ENCODE measurements at regions not wholly inside any gene's neighbourhood (a gene's known extent, or its start where the extent isn't known, plus 50 kb on each side); places are given as distances from the start of the nearest gene placed in this dataset.
"Not testable (repeated sequence)": the region's sequence is repeated elsewhere in the genome, so short reads cannot be mapped to it uniquely, and the experiment has no call there.

DNA sequence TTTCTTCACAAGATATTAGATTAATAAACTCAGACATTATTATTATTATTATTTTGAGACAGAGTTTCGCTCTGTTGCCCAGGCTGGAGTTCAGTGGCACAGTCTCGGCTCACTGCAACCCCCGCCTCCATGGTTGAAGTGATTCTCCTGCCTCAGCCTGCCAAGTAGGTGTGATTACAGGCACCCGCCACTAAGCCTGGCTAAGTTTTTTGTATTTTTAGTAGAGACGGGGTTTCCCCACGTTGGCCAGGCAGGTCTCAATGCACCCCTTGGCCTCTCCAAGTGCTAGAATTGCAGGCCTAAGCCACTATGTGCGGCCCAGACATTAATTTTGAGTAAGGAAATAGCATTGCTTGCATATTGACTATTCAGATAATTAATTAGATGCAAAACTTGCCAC lies 554.9 kb upstream of the LRFN5 start:
- no peak for DNase-seq

DNA sequence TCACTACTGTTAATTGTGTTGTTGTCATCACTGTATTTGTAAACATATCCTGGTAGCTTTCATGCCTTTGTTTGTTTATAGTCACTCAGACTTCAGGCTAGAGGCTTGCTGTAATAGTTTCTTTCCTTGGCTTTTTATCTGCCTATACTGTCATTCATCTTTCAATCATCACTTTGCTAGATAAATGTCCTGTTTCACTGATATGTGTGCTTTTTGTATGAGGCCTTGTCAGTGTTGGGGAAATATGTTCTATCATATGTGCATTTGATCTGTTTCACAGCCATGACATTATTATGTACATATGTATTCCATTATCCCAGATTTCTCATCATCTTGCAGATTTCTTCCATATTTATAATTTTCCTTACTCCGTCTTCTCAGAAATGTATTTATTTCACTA lies 558.9 kb upstream of the LRFN5 start:
- DNase-seq = no peak

DNA sequence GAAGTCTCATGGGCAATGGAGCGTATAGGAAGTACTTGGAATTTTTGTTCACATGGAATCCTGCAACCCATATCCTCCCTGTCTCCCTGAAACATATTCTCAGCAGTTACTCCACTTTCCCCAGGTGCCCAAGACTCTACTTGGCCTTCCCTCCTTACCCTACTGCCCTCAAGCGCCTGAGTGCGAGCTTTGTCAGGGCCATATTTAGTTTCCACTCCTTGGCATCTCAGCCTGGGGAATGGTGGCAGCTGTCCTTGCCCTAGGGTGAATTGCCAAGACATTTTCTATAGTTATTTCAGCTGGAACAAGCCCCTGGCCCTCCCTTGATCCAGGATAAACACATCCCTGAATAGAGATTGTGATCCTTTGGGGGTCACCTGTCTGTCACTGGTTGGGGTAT lies 569.3 kb upstream of the LRFN5 start:
- DNase-seq = no peak

DNA sequence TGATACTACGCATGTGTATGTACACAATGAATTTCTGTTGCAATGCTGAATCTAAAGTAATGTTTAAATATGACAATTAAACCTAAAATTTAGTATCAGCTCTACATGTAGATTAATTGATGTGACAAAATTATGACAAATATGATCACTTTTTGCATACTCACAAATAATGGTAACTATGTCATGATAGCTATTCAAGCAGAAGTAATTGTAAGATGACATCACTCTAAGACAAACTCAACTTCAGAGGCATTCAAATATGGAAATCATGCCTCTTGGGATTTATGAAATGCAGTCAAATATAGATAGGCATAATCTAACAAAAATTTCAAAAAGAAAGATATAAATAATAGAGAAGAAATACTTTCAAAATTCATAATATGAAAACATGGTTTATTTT lies 571.7 kb upstream of the LRFN5 start:
- DNase-seq = no peak

DNA sequence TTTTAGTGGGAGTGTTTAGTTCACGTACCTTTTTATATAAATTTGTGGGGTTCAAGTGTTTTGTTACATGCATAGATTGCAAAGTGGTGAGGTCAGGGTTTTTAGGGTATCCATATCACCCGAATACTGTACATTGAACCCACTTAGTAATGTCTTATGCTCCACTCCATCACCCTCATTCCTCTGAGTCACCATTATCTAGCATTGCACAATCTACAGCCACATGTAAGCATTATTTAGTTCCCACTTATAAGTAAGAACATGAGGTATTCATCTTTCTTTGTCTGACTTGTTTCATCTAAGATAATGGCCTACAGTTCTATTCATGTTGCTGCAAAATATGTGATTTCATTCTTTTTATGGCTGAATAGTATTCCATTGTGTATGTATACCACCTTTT lies 583.7 kb upstream of the LRFN5 start:
- no peak for DNase-seq

DNA sequence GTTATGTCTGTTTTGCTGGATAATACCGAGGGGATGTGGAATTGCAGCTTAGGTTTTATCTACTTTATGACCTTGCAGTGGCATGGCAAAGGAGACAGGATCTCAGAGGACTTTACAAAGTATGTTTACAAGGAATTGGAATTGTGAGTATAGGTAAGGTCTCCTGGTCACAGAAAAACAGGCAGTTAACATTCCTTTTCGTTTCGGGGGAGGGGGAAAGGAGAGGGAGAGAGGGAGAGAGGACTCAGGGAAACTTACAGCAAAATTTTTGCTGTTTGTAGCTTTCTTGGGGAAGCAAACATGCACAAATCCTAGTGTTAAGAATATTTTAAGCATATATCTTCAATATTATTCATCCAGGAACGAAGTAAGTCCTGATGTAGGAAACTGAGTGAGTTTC lies 590.5 kb upstream of the LRFN5 start:
- DNase-seq = no peak

DNA sequence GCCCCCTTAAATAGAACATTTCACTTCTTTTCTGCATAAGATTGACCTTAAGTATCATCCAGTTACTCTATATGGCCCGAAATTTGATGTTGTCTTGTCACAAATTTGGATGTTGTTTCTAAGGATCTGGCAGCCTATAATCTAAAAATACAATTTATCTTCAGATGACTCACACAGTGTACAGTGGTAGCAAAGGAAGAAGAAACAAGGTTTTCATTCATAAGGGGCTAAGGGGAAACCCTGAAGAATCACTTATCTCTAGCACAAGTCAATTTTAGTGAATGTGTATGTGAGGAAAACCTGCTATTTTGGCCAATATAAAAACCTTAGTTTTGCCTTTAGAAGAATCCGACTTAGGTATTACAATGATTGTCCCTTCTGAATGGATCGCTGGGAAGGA lies 606.3 kb upstream of the LRFN5 start:
- no peak for DNase-seq

DNA sequence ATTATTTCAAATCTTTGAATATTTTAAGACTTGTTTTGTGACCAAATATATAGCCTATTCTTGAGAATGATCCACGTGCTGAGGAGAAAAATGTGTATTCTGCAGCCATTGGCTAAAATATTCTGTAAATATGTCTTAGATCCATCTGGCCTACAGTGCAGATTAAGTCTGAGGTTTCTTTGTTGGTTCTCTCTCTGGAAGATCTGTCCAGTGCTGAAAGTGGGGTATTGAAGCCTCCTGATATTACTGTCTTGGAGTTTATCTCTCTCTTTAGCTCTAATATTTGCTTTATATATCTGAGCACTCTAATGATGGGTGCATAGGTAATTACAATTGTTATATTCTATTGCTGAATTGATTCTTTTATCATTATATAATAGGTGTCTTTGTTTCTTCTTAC lies 617.4 kb upstream of the LRFN5 start:
- no peak for DNase-seq

DNA sequence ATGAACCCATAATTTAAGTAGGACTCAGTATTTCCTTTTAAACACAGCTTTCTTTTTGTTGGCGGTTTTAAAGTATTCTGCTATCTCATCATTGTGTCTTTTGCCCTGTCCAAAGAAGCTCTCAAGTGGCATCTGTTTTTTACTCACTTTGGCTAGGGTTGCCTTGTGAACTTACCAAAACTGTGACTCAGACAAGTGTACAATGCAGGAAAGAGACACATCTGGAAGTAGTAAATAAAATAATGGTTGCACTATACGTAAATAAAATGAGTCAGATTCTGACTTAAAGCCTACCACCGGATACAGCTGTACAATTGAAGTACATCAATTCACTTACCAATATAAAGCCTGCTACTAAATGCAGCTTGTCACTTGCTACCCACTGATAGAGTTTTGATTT lies 619.2 kb upstream of the LRFN5 start:
- no peak for DNase-seq

DNA sequence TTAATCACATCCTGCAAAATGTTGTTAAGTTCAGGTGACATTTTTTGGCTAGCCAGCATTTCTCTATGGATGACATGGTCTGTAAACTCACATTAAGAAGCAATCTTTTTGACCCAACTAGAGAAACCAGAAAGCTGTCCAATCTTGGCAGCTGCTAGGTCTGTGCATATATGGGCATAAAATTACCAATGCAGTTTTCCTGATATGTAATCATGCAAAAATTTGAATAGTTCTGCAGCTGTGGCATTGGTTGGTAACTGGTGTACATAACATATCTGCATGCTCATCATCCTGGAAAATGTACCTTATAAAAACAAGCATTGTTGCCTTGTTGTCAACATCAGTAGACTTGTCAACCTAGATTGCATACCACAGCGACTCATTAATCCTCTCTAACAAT lies 620.0 kb upstream of the LRFN5 start:
- DNase-seq = no peak

DNA sequence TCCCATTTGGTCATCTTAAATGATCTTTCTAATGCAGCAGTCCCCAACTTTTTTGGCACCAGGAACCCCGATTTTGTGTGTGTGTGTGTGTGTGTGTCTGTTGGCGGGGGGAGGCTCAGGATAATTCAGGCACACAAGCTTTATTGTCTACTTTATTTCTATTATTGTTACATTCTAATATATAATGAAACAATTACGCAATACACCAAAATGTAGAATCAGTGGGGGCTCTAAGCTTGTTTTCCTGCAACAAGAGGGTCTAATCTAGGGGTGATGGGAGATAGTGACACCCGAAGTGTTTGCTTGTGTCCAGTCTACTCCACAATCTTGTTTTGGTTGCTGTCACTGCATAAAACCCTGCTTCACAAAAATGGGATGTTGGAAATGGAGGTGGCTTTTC lies 621.1 kb upstream of the LRFN5 start:
- no peak for DNase-seq

DNA sequence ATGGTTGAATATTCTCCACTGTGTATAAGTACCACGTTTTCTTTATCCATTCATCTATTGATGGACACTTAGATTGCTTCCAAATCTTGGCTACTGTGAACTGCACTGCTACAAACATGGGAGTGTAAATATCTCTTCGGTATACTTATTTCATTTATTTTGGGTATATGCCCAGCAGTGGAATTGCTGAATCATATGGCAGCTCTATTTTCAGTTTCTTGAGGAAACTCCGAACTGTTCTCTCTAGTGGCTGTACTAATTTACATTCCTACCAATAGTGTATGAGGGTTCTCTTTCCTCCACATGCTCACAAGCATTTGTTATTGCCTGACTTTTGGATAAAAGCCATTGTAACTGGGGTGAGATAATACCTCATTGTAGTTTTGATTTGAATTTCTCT lies 623.1 kb upstream of the LRFN5 start:
- DNase-seq = no peak

DNA sequence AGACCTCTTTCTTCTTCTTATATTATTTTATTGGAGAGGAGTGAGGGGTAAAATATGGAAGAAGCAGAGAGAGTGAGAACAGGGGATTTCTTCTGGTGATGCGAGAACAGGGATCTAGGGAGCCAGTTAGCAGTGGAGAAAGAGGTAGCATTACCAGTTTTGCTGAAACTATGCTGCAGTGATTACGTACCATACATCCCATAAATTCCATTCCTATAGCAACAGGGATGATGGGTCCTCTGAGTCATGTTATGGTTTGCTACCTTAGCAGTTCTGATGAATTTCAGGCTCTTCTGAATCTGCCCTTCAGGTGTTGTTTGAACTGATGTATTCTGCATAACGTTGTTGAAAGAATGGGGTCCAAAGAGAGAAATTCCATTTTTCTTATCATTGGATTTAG lies 625.4 kb upstream of the LRFN5 start:
- no peak for DNase-seq

DNA sequence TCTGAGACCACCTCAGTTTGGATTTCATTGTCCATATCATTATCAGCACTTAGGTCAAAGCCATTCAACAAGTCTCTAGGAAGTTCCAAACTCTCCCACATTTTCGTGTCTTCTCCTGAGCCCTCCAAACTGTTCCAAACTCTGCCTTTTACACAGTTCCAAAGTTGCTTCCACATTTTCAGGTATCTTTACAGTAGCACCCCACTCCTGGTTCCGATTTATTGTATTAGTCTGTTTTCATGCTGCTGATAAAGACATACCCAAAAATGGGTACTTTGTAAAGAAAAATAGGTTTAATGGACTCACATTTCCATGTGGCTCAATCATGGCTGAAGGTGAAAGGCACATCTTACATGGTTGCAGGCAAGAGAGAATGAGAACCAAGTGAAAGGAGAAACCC lies 646.4 kb upstream of the LRFN5 start:
- DNase-seq = not testable (repeated sequence)

DNA sequence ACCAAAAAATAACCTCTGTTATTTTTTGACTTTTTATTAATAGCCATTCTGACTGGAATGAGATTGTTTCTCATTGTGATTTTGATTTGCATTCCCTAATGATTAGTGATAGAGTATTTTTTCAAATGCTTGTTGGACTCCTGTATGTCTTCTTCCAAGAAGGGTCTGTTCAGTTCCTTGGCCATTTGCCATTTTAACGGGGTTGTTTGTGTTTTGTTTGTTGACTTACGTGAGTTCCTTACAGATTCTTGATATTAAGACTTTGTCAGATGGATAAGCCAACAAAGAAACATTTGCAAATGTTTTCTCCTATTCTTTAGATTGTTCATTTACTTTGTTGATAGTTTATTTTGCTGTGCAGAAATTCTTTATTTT lies 651.6 kb upstream of the LRFN5 start:
- peak in 1 of 3 experiments; percentile 19 for DNase-seq

DNA sequence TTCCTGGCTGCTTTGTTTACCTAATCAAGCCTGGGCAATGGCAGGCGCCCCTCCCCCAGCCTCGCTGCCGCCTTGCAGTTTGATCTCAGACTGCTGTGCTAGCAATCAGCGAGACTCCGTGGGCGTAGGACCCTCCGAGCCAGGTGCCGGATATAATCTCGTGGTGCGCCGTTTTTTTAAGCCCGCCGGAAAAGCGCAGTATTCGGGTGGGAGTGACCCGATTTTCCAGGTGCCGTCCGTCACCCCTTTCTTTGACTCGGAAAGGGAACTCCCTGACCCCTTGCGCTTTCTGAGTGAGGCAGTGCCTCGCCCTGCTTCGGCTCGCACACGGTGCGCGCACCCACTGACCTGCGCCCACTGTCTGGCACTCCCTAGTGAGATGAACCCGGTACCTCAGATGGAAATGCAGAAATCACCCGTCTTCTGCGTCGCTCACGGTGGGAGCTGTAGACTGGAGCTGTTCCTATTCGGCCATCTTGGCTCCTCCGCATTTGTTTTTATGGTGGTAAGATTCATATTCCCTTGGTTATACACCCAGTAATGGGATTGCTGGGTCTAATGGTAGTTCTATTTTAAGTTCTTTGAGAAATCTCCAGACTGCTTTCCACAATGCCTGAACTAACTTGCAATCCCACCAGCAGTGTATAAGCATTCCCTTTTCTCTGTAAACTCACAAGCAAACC lies 652.1 kb upstream of the LRFN5 start:
- DNase-seq = not testable (repeated sequence)

DNA sequence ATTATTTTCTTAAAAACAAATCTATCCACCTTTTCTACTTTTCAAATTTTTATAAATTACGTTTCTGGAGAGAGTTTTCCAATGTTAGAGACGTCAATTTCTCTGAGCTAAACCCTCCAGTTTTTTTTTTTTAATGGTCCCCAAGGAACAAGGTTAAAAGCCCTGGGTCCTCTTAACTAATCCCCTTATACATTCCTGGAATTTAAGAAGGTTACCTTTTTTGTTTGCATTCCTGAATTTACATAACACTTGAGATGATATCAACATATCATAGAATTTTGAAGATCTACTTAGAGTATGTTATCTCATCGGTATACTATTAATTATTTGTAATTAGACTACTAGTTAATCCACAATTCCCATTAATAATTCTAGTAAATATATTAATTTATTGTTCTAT lies 662.2 kb upstream of the LRFN5 start:
- DNase-seq = no peak

DNA sequence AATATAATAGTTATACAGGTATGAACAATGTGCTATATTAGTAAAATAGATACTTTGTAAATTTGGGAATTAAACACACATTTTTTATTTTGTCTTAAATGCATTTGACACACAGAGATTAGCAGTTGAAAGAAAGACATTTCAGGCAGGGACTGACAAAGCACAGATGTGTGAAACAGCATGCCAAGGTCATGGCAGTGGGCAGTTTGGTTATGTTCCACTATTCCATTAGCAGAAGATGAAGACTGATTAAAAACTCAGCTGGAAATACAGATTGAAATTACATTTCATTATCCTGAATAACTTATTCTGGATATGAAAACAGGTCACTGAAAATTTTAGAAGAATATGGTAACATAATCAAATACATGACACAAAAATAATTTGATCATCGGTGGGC lies 669.8 kb upstream of the LRFN5 start:
- no peak for DNase-seq

DNA sequence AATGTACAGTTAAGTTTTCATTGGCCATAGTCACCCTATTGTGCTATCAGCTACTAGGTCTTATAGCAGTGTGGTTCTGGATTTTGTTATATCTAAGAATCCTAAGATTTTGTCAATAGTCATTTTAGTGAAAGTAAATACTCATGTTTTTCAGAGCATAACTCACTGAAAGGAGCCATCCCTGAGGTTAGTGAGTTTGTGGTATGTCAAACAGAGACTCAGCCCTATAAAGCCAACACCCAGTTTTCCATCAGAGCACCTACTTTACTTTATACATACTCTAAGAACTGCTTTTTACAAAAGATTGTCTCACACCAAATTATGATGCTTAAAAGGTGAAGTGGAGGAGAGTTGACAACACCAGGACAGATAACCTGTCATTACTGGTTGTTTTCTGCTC lies 686.3 kb upstream of the LRFN5 start:
- DNase-seq = peak in 1 of 3 experiments; percentile 24

DNA sequence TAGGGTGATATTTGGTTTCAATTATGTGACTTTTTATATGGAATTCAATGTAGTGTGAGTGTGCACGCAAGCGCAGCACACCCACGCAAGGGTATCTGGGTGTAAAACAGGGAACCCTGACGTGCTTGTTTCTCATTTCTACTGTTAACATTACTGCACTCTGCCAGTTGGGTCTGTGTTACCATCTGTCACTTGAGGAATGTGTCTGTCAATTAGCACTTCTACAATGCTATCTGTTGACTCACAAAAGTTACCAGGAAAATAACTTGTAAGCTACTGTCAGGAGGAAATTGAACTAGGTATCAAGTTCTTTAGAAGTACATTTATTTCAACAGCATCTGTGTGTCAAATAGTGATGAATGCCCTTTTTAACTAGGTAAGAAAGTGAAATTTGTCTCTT lies 695.5 kb upstream of the LRFN5 start:
- DNase-seq = no peak

DNA sequence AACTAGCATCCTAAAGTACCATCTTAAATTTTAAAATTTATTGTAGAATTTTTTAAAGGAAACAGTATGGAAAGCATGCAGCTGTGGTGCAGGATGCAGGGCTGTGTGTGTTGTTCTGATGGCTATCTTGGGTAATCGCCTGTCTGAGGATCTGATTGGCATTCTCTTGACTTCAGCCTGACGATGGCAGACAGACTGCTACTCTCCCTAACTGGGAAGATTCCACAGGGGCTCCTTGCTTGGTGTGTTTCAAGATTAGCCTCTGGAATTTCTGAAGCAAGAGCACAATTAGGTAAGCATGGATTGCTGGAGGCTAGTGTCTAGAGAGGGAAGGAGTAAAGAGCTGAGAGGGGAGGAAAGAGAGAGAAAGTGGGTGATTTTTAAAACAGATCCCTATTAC lies 696.8 kb upstream of the LRFN5 start:
- no peak for DNase-seq

DNA sequence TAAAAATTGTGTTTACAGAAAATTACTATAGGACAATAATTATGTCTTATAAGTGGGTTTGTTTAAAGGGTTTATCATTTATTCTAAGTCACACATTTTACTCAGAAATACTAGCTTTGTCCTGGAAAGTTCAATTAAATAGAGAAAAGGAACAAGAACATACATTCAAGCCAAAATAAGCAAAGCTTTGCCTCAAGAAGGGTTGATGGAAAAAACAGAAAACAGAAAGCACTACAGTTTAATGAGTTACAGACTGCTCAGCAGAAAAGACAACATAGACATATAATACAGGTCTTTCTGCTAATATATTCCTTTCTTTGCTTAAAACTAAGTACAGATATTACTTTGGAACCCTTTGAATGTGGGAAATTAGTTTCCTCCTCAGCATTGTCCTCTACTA lies 703.0 kb upstream of the LRFN5 start:
- no peak for DNase-seq

DNA sequence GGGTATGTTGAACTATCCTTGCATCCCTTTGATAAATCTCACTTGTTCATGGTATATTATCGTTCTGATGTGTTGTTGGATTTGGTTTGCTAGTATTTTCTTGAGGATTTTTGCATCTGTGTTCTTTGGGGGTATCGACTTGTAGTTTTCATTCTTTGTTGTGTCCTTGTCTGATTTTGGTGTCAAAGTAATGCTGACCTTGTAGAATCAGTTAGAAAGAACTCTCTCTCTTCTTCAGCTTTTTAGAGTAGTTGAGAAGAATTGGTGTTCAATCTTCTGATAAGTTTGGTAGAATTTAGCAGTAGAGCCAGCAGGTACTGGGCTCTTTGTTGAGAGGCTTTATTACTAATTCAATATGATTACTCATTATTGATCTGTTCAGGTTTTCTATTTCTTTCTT lies 707.2 kb upstream of the LRFN5 start:
- DNase-seq = no peak

DNA sequence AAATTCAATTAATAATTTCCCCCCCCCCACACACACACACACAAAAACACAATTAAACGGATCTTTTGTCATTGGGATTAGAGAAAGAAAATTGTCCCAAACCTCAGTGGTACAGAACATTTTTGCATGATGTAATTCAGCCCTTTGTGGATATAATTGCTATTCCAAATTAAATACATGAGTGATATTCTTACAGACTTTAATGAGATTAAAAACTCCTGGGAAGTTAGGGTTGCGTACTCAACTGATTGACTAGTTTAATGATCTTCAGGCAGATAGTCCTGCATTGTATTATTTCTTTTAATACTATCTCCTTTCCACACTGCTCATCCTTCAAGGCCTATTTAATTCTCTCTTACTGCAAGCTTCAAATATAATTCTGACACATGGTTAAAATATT lies 711.8 kb upstream of the LRFN5 start:
- DNase-seq = no peak

DNA sequence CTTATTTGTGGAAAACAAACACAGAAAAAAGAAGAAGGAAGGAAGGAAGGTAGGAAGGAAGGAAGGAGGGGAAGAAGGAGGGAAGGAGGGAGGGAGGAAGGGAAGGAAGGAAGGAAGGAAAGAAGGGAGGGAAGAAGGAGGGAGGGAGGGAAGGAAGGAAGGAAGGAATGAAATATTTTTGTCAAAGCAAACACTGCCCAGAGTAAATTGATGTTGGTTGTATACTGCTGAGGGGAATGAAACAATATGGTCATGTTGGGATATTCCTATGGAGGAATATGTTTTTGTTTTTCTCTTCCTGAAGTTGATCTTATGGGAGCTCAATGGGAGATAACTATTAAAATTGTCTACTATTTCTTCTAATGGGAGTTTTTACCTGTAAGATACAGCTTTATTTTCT lies 717.5 kb upstream of the LRFN5 start:
- no peak for DNase-seq

DNA sequence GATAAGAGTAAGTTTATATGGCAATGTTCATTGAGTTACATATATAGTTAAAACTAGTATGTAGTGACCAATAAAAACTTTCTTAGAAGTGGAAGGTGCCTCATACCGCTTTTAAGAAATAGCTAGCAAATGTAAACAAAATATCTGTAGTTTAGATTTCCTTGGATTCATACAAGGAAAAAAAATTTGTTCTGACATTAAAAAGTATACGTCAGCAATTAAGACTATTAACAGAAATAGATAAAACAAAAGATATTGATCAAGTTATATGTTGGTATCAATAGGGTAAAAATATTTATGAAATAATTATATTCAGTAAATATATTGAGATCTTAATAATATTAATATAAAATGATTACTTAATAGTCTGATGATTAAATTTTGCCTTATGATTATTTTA lies 718.8 kb upstream of the LRFN5 start:
- no peak for DNase-seq

Data from NCI-H1417 (cell line).